GM18520 (cell line): ENCODE measurements at regions not wholly inside any gene's neighbourhood (a gene's known extent, or its start where the extent isn't known, plus 50 kb on each side); places are given as distances from the start of the nearest gene placed in this dataset.

ENCODE experiments used
- ATAC-seq: cut with Tn5 transposase; IDR thresholded peaks from one replicate; pipeline ENCODE4 v1.9.1; 2021; ENCODE audit not compliant: unreplicated experiment

- ATAC-seq = no peak
Observed at GRCh38 chr20:11200423-11200822, 526.6 kb upstream of the JAG1 start.

GRCh38 chr20:11204926-11205768 is 531.3 kb upstream of the JAG1 start:
- peak; percentile 72 for ATAC-seq

- no peak for ATAC-seq
Observed at GRCh38 chr20:11205769-11206362, 532.1 kb upstream of the JAG1 start.

- no peak for ATAC-seq
Observed at GRCh38 chr20:11207749-11208502, 534.1 kb upstream of the JAG1 start.

GRCh38 chr20:11210611-11211010 is 536.8 kb upstream of the JAG1 start:
- ATAC-seq = no peak

GRCh38 chr20:11212272-11212671 is 538.5 kb upstream of the JAG1 start:
- no peak for ATAC-seq

GRCh38 chr20:11212902-11213301 is 539.1 kb upstream of the JAG1 start:
- no peak for ATAC-seq

GRCh38 chr20:11214256-11214840 is 540.5 kb upstream of the JAG1 start:
- no peak for ATAC-seq

- ATAC-seq = no peak
Observed at GRCh38 chr20:11216451-11217314, 542.9 kb upstream of the JAG1 start.

- ATAC-seq = no peak
Observed at GRCh38 chr20:11217326-11218172, 543.8 kb upstream of the JAG1 start.

- no peak for ATAC-seq
Observed at GRCh38 chr20:11218173-11218680, 544.4 kb upstream of the JAG1 start.

GRCh38 chr20:11219192-11219591 is 545.4 kb upstream of the JAG1 start:
- no peak for ATAC-seq

GRCh38 chr20:11221046-11221445 is 547.2 kb upstream of the JAG1 start:
- no peak for ATAC-seq

- no peak for ATAC-seq
Observed at GRCh38 chr20:11222243-11222642, 548.4 kb upstream of the JAG1 start.

- ATAC-seq = no peak
Observed at GRCh38 chr20:11227602-11228001, 553.8 kb upstream of the JAG1 start.

GRCh38 chr20:11229772-11230171 is 556.0 kb upstream of the JAG1 start:
- no peak for ATAC-seq

- no peak for ATAC-seq
Observed at GRCh38 chr20:11230999-11231398, 557.2 kb upstream of the JAG1 start.

GRCh38 chr20:11231742-11232648 is 558.2 kb upstream of the JAG1 start:
- ATAC-seq = no peak
